ENCODE measurements at regions not wholly inside any gene's neighbourhood (a gene's known extent, or its start where the extent isn't known, plus 50 kb on each side); places are given as distances from the start of the nearest gene placed in this dataset.

- H3K4me3 Mint-ChIP-seq, result no peak overlapping the region
- peaks cover 17% of the 10 kb centered on the region for H3K36me3 Mint-ChIP-seq (ENCODE audit: low read depth)
These were observed 74.9 kb downstream of the MIAT start for GRCh38 chr22:26732284-26732683.

DNA sequence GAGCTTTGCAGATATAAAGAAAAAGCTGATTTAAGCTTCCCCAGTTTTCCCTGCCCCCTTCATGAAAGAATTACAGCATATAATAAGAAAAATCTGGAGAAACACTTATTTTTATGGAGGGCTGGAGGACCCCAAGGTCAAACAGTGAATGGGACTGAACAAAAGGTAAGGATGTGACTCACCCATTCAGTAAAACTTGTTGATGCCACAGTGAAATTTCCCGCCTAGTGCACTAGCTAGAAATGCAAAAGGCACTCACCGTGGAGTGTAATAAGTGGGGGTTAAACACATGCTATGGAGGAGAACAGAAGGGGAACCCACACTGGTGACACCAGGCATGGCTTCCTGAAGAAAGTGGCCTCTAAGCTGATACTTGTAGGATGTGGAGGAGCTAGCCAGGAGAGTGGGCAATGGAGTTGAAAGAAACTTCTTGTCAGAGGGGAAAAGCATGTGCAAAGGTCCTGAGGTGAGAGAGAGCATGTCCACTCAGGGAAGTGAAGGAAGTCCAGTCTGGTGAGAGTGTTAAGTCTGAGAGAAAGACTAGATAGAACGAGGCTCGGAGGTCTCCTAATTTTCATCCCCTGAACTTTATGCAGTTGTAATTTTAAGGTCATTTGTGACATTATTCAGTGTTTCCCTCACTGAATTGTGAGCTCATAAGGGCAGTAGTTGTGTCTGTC, 77.1 kb downstream of the MIAT start:
- peaks cover 17% of the 10 kb centered on the region for H3K36me3 Mint-ChIP-seq (ENCODE audit: low read depth)
- H3K4me1 Mint-ChIP-seq, result peaks cover 18% of the 10 kb centered on the region
- H3K4me3 Mint-ChIP-seq, result no peak overlapping the region
- no peaks in the 10 kb centered on the region for H3K27me3 Mint-ChIP-seq (ENCODE audit: low read depth)
- no peak for DNase-seq (ENCODE audit: low read depth, low spot score)
- no peak overlapping the region for H3K27ac Mint-ChIP-seq (ENCODE audit: unreplicated experiment)
- peaks cover 9% of the 10 kb centered on the region for H3K9me3 Mint-ChIP-seq
- TF ChIP-seq, protein P1, sequence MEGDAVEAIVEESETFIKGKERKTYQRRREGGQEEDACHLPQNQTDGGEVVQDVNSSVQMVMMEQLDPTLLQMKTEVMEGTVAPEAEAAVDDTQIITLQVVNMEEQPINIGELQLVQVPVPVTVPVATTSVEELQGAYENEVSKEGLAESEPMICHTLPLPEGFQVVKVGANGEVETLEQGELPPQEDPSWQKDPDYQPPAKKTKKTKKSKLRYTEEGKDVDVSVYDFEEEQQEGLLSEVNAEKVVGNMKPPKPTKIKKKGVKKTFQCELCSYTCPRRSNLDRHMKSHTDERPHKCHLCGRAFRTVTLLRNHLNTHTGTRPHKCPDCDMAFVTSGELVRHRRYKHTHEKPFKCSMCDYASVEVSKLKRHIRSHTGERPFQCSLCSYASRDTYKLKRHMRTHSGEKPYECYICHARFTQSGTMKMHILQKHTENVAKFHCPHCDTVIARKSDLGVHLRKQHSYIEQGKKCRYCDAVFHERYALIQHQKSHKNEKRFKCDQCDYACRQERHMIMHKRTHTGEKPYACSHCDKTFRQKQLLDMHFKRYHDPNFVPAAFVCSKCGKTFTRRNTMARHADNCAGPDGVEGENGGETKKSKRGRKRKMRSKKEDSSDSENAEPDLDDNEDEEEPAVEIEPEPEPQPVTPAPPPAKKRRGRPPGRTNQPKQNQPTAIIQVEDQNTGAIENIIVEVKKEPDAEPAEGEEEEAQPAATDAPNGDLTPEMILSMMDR (conservative IDR thresholded peaks at IDR 0.05), result no peak

More at GRCh38 chr22:26732284-26732683, 74.9 kb downstream of the MIAT start:
- TF ChIP-seq, protein P1 (conservative IDR thresholded peaks at IDR 0.05), result no peak
- DNase-seq (ENCODE audit: low read depth, low spot score), result no peak
- Mint-ChIP-seq H3K27ac (ENCODE audit: unreplicated experiment) (no peak overlapping the region), H3K27me3 (ENCODE audit: low read depth) (no peaks in the 10 kb centered on the region), H3K9me3 (peaks cover 9% of the 10 kb centered on the region), H3K4me1 (peaks cover 18% of the 10 kb centered on the region)

- H3K27ac Mint-ChIP-seq (ENCODE audit: unreplicated experiment), result no peak overlapping the region
- TF ChIP-seq, protein P1 (conservative IDR thresholded peaks at IDR 0.05), result no peak
- peaks cover 9% of the 10 kb centered on the region for H3K9me3 Mint-ChIP-seq
- no peaks in the 10 kb centered on the region for H3K27me3 Mint-ChIP-seq (ENCODE audit: low read depth)
- no peak for DNase-seq (ENCODE audit: low read depth, low spot score)
- H3K4me3 Mint-ChIP-seq, result no peak overlapping the region
- peaks cover 17% of the 10 kb centered on the region for H3K36me3 Mint-ChIP-seq (ENCODE audit: low read depth)
- H3K4me1 Mint-ChIP-seq, result peaks cover 19% of the 10 kb centered on the region
These were observed 77.6 kb downstream of the MIAT start for GRCh38 chr22:26735019-26735409.

- Mint-ChIP-seq H3K9me3 (peaks cover 9% of the 10 kb centered on the region), H3K36me3 (ENCODE audit: low read depth) (peaks cover 13% of the 10 kb centered on the region), H3K27ac (ENCODE audit: unreplicated experiment) (peak overlapping the region; percentile 73), H3K4me3 (no peak overlapping the region), H3K27me3 (ENCODE audit: low read depth) (no peaks in the 10 kb centered on the region), H3K4me1 (peaks cover 20% of the 10 kb centered on the region)
- TF ChIP-seq, protein P1 (conservative IDR thresholded peaks at IDR 0.05), result no peak
- DNase-seq (ENCODE audit: low read depth, low spot score), result no peak
These were observed 79.9 kb downstream of the MIAT start for GRCh38 chr22:26737262-26737661.

- Mint-ChIP-seq H3K36me3 (ENCODE audit: low read depth) (peaks cover 4% of the 10 kb centered on the region), H3K9me3 (peaks cover 4% of the 10 kb centered on the region), H3K27me3 (ENCODE audit: low read depth) (no peaks in the 10 kb centered on the region), H3K4me1 (peaks cover 13% of the 10 kb centered on the region), H3K27ac (ENCODE audit: unreplicated experiment) (no peak overlapping the region), H3K4me3 (no peak overlapping the region)
- DNase-seq (ENCODE audit: low read depth, low spot score), result no peak
- TF ChIP-seq, protein P1 (conservative IDR thresholded peaks at IDR 0.05), result no peak
These were observed 82.9 kb downstream of the MIAT start for GRCh38 chr22:26740253-26740652.
